Pancreas (tissue), 10 donors: ENCODE measurements at regions not wholly inside any gene's neighbourhood (a gene's known extent, or its start where the extent isn't known, plus 50 kb on each side); places are given as distances from the start of the nearest gene placed in this dataset.

Experiments used
- ATAC-seq, 4 donors: fragments of 200-7000 bp; cut with Tn5 transposase; one replicate each; pipeline versions ENCODE4 v1.8.0 to v1.9.1; 2020; ENCODE audit warnings: mild to moderate bottlenecking in 4 of 4, moderate library complexity in 4 of 4
- DNase-seq, 6 donors: peaks; one replicate each; pipeline ENCODE4 v3.0.0-alpha.2; 2020
- FAIRE-seq: peaks from 2 replicates; lab custom pipeline; 2012; peaks lifted over from hg19 to GRCh38; lab: Jason Lieb, UNC
- H3K27ac ChIP-seq, 4 donors: fragments of 200-600 bp; sonication (generic); 1 replicate in 3 of 4; 2 replicates in 1 of 4; pipeline versions ENCODE4 v1.5.0 to v1.8.0; 2020
- H3K27me3 ChIP-seq, 4 donors: fragments of 200-600 bp; one replicate each; pipeline ENCODE4 v1.8.0; 2021
- H3K36me3 ChIP-seq, 3 donors: fragments of 200-600 bp; sonication (generic) in 1 of 3; one replicate each; pipeline versions ENCODE4 v1.5.0 to v1.8.0; 2020 to 2021
- H3K4me1 ChIP-seq, 3 donors: fragments of 200-600 bp; one replicate each; pipeline ENCODE4 v1.8.0; 2021
- H3K4me3 ChIP-seq, 4 donors: fragments of 200-600 bp; sonication (generic) in 2 of 4; one replicate each; pipeline versions ENCODE4 v1.5.0 to v1.8.0; 2020 to 2021
- H3K9me3 ChIP-seq, 4 donors: fragments of 200-600 bp; one replicate each; pipeline ENCODE4 v1.8.0; 2021
- CTCF ChIP-seq, 4 donors: fragments of 200-600 bp; sonication (generic) in 3 of 4; IDR thresholded peaks; one replicate each; pipeline versions ENCODE4 v1.5.0 to v1.8.0; 2021; ENCODE audit warnings: antibody characterized with exemption in 4 of 4
- WGBS, 2 donors: extraction: QIAGEN DNeasy Blood & Tissue Kit; methylation state at CpG; one replicate each; pipeline ENCODE4 v1.1.7; 2013; 5-methylcytosine and 5-hydroxymethylcytosine counted together
- intact Hi-C, 3 donors: fragments of 100-400 bp; cut with DNase I; formaldehyde crosslinking; loops; one replicate each; pipeline versions ENCODE4 v1.11.1 to v1.14.2; 2022
- donor health status: healthy with polysubstance abuse.
- donor health status: DM: no; HTN: no; CAD: no; lungs with moderate emphysema.
- donor health status: DM: no; HTN: no; CAD: no.
- donor health status: control.
- donor health status: control.
- donor health status: Bipolar disorder and iron deficiency.
- donor health status: DM: yes; HTN: yes; CAD: no.
- donor health status: DM: no; HTN: no; CAD: no.
- donor health status: DM: no; HTN: no; CAD: no.
- donor health status: DM: yes; HTN: yes; CAD: no.

DNA sequence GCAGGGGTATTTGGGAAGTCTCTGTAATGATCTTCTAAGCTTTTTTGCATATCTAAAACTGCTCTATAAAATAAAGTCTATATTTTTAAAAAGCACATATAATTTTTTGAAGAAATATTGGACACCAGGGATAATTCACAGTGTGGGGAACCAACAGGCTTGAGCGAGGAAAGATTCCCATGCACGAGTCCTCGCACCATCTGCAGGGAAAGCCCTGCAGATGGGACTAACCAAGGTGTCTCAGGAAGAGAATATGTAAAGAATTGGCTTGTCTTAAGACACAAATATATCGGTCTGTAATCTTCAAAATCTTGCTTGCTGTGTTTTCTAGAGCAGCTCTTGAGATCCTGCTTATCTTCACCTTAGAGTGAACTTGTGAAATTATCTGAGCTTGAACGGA lies 77.2 kb upstream of the SEMA6D start:
- no peaks in the 10 kb centered on the region for H3K9me3 ChIP-seq
- H3K27me3 ChIP-seq, result no peaks in the 10 kb centered on the region
- 86 to 89% methylated on average over 5 of the region's 5 CpGs for WGBS, 2 donors
- DNase-seq (no peak), ATAC-seq (no peak), FAIRE-seq (no peak)
- H3K4me3 ChIP-seq, result no peak overlapping the region
- no peaks in the 10 kb centered on the region for H3K4me1 ChIP-seq
- H3K36me3 ChIP-seq, result no peaks in the 10 kb centered on the region
- no peak for TF ChIP-seq CTCF (IDR thresholded peaks at IDR 0.05)
- intact Hi-C loops, result no loop called here
- no peak overlapping the region for H3K27ac ChIP-seq

- no peaks in the 10 kb centered on the region for H3K27me3 ChIP-seq
- no peak for ATAC-seq
- no peak for FAIRE-seq
- no peaks in the 10 kb centered on the region for H3K9me3 ChIP-seq
- WGBS, 2 donors, result 85 to 89% methylated on average over 7 of the region's 7 CpGs
- no peaks in the 10 kb centered on the region for H3K4me1 ChIP-seq
- DNase-seq, result no peak
- no peak overlapping the region for H3K27ac ChIP-seq
- no peaks in the 10 kb centered on the region for H3K36me3 ChIP-seq
- intact Hi-C loops, result no loop called here
- no peak for TF ChIP-seq CTCF (IDR thresholded peaks at IDR 0.05)
- H3K4me3 ChIP-seq, result no peak overlapping the region
Observed at GRCh38 chr15:47640901-47641300, 76.4 kb upstream of the SEMA6D start.

GRCh38 chr15:47644722-47645121 lies 72.6 kb upstream of the SEMA6D start:
- intact Hi-C loops, result no loop called here
- H3K4me3 ChIP-seq, result no peak overlapping the region
- H3K4me1 ChIP-seq, result no peaks in the 10 kb centered on the region
- FAIRE-seq (no peak), DNase-seq (no peak), ATAC-seq (peak in 1 of 4 donors; percentile 64)
- WGBS, 2 donors, result 77 to 84% methylated on average over 3 of the region's 3 CpGs
- no peak overlapping the region for H3K27ac ChIP-seq
- no peak for TF ChIP-seq CTCF (IDR thresholded peaks at IDR 0.05)
- H3K9me3 ChIP-seq, result no peaks in the 10 kb centered on the region
- no peaks in the 10 kb centered on the region for H3K27me3 ChIP-seq
- H3K36me3 ChIP-seq, result no peaks in the 10 kb centered on the region

- peaks cover 3 to 16% (median 6%) of the 10 kb centered on the region in 3 donors for H3K4me1 ChIP-seq
- 80% methylated on average over 3 of the region's 3 CpGs for WGBS, 2 donors
- H3K27ac ChIP-seq, result no peak overlapping the region
- TF ChIP-seq CTCF (IDR thresholded peaks at IDR 0.05), result no peak
- no peak overlapping the region for H3K4me3 ChIP-seq
- no peaks in the 10 kb centered on the region for H3K27me3 ChIP-seq
- no peaks in the 10 kb centered on the region for H3K36me3 ChIP-seq
- FAIRE-seq (no peak), ATAC-seq (no peak), DNase-seq (no peak)
- intact Hi-C loops, result no loop called here
- no peaks in the 10 kb centered on the region for H3K9me3 ChIP-seq
Observed at GRCh38 chr15:47650564-47650963, 66.7 kb upstream of the SEMA6D start.

GRCh38 chr15:47652328-47652727 lies 65.0 kb upstream of the SEMA6D start:
- peaks cover 3 to 16% (median 6%) of the 10 kb centered on the region in 3 donors for H3K4me1 ChIP-seq
- TF ChIP-seq CTCF (IDR thresholded peaks at IDR 0.05), result no peak
- intact Hi-C loops, result no loop called here
- H3K27me3 ChIP-seq, result no peaks in the 10 kb centered on the region
- 21% methylated on average over 7 of the region's 7 CpGs for WGBS, 2 donors
- H3K4me3 ChIP-seq, result no peak overlapping the region
- peak overlapping the region in 2 of 4 donors; percentile 40 to 41 for H3K27ac ChIP-seq
- FAIRE-seq (no peak), DNase-seq (peak in 2 of 6 donors; percentile 6 to 52), ATAC-seq (peak; percentile 80 to 89 (median 88))
- no peaks in the 10 kb centered on the region for H3K36me3 ChIP-seq
- no peaks in the 10 kb centered on the region for H3K9me3 ChIP-seq
